Inferior parietal cortex (tissue), 1 donor: ENCODE measurements at regions not wholly inside any gene's neighbourhood (a gene's known extent, or its start where the extent isn't known, plus 50 kb on each side); places are given as distances from the start of the nearest gene placed in this dataset.
"Not testable (repeated sequence)": the region's sequence is repeated elsewhere in the genome, so short reads cannot be mapped to it uniquely, and the experiment has no call there.

ENCODE experiments used
- DNase-seq: peaks from one replicate; pipeline ENCODE4 v3.0.0-alpha.2; 2016; ENCODE audit errors: extremely low spot score

DNA sequence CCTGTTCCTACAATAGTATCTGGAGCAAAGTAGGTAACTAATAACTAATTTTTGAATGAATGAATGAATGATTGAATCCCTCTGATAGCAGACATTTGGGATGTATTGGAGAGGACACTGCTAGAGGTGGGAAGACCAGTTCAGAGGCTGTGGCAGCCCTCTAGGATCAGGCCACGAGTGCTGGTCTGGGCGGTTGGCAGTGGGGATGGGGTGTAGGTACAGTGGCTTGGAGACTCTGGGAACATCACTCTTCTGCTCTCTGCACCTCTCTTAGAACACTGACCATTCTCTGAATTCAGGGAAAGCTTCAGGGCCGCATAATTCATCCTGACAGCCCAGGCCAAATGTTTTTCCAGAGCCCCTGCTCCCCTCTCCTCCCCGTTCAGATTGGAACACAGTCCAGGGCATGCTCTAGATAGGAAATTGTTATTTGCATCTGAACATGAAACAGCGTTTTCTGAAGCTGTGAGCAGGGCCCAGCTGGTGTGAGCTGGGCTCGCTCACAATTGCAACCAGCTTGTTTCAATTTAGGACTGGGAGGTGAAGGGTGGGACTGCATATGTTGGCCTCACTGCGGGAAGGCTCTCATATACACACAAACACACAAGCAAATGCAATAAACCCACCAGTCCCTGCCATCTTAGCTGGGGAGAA, 253.1 kb upstream of the USP24 start:
- DNase-seq, result no peak

DNA sequence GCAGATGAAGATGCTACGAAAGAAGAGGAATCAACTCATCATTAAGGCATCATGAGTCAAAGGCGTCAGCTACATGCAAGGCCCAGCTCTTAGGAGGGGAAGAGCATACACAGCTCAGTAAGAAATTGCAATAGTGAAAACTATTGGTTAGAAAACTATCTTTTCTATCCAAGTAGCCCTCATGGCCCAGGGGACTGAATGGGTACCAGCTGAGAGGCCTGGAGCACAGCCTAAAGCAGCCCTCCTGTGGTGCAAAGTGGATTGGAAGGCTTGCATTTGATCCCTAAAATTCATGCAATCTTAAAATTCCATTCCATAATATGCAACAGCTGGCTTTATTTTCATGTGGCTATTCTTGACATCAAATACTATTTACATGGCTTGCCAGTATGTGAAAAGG, 251.8 kb upstream of the USP24 start:
- DNase-seq, result no peak

DNA sequence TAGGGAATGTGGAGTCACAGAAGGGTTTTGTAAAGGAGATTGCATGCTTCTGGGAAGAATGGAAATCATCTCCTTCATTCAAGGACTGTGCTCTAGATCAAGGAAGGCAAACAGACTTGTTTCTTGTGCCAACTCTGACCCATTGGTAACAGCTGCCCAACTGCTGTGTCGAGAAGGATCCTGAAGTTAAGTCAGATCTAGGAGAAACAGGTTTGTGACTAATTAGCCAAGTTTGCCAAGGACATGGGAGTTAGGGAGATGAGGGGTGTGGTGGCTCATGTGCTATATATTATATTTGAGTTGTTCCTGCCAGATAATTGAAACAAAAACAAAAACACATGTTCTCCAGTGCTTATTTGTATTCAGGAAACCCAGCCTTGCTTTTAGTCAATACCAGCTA, 251.2 kb upstream of the USP24 start:
- no peak for DNase-seq

DNA sequence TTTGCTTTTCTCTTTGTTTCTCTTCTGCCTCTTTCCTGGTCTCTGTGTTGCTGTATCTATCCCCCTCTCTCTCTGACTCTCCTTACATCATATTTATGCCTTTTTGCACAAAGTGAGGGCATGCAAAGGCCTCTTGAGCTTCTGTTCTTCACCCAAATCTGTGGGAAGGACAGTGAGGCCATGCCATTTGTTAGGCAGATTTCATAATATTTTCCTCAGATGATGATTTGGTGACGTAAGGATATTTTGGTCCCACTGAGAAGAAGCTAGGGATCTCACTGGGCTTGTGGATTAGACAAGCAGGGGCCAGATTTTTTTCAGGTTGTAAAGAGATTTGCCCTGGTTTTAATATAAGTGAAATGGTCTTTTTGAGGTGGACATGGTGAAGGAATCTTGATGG, 249.4 kb upstream of the USP24 start:
- DNase-seq, result no peak

DNA sequence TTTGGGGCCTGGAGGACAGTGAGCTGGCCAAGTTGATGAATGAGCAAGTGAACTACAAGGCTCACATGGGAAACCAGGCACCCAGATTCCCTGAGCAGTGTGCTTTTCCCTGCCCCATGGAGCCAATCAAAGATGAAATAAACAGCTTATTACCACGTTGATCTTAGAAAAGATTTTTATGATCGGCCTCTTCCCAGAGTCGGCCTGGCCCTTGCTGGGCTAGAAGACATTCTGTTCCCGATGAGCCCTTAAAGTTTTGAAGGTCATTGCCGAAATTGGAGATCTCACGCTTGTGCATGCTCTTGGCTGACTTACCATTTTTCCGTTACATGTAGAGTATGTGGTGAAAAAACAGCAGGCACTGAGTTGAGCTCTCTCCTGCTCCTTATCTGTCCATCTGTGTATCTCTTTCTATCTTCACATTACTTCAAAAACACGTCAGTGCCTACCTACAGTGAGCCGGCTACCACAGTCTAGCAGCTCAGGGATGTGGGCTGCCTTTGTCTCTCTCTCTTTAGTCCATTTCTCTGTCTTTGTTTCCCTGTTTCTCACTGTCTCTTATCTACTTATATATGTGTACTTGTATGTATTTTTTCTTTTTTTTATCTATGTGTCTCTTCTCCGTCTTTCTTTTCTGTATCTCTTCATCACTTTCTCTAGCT, 248.8 kb upstream of the USP24 start:
- DNase-seq, result no peak

DNA sequence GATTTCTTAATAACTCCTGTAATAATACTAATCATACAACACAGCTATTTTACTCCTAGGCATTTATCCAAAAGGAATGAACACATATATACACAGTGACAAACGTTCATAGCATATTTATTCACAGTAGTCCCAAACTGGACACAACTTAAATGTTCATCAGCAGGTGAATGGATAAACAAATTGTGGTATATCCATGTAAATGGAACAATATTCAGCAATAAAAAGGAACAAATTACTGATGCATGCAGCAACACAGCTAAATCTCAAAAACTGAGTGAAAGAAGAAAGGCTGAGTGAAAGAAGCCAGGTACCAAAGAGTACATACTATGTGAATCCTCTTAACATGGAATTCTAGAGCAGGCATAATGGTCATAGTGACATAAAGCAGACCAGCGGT, 242.7 kb upstream of the USP24 start:
- DNase-seq, result no peak

DNA sequence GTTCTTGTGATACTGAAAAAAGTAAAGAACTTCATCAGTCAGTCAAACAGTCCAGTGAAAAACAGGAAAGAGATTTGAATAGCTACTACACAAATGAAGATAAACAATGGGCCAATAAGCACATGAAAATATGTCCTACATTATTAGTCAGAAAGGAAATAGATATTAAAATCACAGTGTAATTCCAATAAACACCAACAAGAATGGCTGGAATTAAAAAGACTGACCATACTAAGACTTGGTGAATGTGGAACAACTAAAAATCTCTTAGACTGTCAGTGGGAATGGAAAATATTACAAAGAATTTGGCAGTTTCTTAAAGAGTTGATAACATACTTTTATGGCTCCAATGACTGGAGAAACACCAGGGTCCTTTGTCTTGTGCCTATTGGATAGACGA, 241.8 kb upstream of the USP24 start:
- DNase-seq, result no peak

DNA sequence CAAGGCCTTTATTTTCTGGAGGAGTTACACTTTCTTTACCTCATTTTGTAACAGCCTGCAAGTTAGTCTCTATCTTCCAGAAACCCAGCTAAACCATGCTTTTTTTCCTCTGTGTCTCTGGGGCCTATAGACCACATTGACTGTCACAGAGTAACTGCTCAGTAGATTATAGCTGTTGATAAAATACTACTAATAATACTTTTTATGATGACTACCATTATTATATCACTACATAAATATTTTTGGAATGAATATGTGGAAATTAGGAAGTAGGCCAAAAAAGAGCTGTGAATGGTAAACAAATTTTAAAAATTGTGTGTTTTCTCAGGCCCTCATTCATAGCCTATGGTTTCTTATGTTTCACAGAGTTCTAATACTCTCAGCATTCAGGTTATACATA, 233.1 kb upstream of the USP24 start:
- no peak for DNase-seq

DNA sequence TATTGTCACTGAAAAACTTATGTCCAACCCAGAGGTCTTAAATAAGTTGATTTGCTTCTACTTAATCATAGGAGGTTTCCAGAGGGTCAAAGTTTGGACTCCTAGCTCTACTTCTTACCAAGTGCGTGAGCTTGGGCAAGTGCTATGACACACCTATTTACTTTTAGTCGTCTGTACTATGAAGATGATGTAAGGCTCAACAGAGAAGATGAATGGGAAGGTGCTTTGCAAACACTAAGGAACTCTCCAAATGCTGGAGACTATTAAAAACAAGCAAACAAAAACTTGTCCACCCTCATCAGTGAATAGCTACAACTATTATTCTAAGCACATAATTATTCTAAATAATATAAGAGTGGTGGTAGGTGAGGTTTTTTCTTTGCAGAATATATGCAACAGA, 232.3 kb upstream of the USP24 start:
- no peak for DNase-seq

DNA sequence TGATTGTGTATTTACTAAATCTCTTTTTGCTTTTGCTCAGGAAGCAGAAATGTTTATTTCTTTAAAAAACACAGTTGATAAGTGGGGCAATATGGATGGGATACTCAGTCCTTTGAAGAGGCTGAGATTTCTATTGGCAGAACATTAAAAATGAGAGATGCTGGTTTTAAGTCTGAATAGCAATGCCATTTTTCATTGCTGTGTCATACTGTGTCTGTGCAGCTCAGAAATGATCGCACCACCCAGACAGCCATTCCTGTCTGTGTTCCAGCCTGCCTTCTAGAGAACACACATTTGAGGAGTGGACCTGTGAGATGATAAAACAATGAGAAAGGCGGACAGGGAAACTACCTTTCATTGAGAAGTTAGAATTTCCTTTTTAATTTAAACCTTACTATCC, 231.2 kb upstream of the USP24 start:
- DNase-seq, result no peak

DNA sequence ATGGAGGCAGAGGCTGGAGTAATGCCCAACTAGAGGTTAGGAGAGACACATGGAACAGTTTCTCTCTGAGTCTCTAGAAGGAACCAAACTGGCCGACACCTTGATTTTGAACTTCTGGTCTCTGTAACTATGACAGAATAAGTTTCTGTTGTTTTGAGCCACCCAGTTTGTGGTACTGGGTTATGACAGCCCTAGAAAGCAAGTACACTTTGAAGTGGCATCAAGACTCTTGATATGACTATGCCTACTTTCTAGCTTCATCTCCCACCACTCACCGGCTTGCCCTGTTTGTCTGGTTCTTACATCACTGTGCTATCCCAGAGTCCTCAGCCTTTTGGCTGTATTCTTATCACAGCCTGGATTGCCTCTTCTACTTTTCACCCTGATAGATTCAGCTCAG, 230.3 kb upstream of the USP24 start:
- DNase-seq, result no peak

DNA sequence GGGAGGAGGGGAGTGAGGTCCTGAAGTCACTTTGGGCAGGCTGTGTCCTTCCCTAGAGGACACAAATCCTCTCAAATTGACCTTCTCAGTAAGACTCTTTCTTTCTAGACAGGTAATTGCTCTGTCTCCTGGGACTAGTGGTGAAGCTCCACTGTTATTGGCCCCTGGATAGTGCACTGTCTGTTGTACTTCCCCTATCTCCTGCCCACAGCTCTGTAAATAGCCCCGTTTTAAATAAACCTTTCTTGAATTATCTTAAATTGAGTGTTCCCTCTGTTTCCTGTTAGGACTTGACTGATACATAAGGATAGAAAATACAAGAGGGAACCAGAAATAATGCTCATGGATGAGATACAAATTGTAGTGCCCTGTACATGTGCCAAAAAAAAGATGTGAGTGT, 229.5 kb upstream of the USP24 start:
- no peak for DNase-seq

DNA sequence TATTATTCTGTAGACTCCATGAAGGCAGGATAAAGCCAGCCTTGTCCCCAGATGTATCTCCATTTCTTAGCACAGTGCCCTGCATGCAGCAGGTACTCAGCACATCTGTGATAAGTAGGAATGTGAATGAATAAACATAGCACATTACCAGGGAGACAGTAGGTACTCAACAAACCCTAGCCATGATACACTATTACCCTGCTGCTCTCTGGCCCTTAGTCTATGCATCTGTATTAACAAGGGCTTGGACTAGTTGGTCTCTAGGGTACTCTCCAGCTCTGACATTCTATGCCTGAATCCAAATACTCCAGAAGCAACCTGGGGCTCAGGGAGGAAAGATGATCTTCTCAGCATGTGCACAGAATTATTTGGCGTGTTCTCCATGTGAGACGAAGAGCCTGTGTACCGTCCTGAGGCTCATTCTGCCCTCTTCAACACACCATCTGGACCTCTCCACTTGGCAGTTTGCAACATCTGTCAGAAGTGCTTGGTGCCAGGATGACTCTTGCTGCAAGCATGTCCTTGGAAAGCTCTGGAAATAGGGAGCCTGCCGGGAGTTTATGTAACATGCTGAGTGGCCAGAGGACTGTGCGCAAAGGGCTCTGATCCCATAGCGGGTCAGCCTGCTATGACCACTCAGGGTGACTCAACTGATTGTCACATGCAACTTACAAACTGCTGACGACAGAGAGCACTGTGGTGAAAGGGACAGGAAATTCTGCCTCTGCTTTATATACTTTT, 228.2 kb upstream of the USP24 start:
- DNase-seq, result no peak

DNA sequence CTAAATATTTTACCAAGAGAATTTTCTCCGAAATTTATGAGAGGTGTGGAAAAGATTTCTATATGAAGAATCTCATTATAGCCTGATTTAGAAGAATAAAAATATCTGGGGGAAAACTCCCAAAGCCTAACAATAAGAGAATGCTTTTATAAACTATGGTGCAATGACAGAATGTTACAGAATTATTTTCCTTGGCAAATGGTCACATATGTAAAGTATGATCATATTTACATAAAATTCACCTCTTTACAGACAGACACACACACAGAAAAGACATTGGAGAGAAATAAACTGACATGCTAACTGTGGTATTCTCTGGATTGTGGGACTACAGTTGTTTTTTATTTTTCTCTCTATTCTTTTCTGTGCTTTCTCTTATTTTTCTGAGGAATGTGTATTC, 226.3 kb upstream of the USP24 start:
- DNase-seq, result no peak

DNA sequence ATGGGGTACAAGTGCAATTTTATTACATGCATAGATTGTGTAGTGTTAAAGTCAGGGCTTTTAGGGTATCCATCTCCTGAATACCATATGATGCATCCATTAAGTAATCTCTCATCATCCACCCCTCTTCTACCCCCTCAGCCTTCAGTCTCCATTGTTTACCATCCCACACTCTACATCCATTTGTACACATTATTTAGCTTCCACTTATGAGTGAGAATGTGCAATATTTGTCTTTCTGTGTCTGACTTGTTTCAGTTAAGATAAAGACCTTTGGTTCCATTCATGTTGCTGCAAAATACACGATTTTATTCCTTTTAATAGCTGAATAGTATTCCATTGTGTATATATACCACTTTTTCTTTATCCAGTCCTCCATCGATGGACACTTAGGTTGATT, 222.5 kb upstream of the USP24 start:
- DNase-seq, result no peak

DNA sequence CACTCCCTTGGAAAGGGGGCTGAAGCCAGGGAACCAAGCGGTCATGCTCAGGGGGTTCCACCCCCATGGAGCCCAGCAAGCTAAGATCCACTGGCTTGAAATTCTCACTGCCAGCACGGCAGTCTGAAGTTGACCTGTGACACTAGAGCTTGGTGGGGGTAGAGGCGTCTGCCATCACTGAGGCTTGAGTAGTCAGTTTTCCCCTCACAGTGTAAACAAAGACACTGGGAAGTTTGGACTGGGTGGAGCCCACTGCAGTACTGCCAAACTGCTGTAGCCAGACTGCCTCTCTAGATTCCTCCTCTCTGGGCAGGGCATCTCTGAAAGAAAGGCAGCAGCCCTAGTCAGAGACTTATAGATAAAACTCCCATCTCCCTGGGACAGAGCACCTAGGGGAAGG, 215.6 kb upstream of the USP24 start:
- DNase-seq, result not testable (repeated sequence)

DNA sequence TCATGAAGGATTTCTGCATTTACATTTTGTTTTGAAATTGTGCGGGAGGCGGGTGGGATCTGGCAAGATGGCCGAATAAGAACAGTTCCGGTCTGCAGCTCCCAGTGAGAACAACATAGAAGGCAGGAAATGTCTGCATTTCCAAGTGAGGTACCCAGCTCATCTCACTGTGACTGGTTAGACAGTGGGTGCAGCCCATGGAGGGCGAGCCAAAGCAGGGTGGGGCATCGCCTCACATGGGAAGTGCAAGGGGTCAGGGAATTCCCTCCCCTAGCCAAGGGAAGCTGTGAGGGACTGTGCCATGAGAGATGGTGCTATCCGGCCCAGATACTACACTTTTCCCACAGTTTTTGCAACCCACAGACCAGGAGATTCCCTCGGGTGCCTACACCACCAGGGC, 215.0 kb upstream of the USP24 start:
- DNase-seq, result not testable (repeated sequence)

DNA sequence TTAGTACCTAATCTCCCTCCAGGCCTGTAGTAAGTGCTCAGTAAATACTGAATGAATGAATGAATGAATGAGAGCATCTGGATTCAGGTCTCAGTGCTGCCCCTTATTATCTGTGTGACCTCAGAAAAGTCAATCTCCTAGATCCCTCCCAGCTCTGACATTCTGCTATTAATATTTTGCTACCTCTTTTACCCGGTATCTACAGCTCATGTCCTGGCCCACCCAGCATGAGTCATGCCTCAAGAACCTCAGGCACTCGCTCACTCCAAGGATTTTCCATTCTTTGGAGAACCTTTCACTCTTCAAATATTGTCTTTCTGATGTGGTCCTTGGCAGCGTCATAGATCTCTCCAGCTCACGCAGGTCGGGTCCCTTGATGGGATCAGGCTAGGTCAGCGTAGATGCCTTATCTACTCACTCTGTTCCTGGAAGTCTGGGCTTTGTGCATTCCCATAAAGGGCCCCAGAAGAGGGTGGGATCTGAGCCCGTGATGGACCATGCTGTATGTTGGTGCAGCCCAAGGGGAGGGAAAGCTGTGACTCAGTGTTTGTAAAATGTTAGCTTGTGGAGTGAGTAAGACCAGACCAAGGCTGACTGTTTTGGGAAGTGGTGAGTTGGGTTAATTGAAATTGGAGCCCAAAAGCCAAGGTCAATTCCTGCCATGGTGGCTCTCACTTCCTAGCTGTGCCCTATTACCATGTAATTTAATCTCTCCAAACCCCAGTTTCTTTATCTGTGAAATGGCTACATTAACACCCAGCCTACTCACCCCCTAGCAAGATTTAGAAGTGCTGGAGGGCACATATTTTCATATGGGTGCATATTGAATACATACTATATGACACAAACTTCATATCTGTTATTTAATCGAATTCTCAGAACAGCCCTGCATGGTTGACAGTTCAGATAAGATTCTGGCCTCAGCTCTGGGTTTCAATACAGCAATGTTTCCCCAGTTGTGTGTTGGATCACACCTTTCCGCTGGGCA, 214.1 kb upstream of the USP24 start:
- DNase-seq, result no peak

DNA sequence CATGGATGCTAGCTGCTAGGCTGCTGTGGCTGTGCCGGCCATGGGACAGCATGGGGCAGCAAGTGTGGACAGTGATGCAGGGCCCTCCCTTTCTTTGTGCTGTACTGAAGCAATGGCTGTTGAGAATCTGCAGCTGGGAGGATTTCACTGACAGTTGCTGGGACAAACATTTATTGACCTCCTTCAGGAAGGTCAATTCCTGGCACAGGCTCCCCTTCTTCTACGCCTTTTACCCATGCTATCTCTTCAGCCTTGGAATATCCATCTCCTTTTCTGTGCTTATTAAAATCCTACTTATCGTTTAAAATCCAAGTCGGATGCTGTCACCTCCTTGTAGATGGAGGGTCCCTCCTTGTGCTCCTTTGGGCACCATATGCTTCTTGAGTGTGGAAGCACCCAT, 213.1 kb upstream of the USP24 start:
- no peak for DNase-seq

DNA sequence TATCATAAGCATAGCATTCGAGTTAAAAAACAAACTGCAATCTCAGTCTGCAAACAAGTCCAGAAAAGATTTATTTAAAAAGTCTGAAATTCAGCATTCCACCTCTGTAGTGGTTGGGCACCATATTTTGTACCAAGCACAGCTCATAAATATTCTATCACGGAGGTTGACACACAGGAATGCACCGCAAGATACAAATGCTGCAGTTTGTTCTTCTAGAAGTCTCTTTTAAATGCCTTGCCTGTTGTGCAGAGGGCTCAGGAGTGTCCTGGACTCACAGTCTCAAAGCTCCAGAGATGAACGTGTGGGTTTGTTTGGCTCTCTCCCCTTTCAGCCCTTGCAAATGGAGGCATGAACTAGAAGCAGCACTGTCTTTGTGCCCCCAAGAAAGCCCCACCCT, 212.4 kb upstream of the USP24 start:
- DNase-seq, result no peak

DNA sequence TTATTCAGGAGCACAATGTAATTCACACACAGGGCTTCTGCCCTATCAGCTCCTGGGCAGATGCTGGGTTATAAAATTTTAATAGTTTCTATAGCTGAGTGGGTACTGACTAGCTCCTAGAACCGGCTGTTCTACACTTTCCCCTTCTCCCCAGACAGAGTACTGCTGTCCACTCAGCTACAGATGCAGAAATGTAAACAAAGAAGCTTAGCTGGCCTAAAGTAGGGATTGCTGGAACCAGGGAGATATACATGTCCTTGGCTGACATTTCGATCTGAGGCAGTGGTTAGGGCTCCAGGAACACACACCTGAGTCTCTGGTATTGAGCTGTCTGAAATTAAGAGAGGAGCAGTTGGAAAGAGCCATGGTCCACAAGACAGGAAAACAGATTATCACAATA, 211.5 kb upstream of the USP24 start:
- no peak for DNase-seq

DNA sequence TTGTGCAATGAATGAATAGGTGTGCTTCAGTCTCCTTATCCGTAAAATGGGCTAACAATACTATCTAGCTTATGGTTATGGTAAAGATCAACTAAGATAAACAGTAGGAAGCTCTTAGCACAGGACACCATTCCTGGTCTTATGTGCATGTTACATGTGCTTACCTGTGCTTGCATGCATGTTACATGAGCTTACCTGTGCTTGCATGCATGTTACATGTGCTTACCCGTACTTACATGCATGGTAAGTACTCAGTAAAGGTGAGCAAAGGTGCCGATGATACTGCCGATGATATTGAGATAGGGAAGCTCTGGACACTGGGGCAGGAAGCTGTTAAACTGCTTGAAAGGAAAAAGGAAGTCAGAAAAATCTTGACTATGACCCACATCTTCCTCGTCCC, 211.0 kb upstream of the USP24 start:
- DNase-seq, result no peak
